Activated naive CD8-positive, alpha-beta T cell treated with anti-CD3 and anti-CD28 coated beads, Interleukin-2, amount 10 ng/mL, durations not matched to agents 7 days and 5 days (primary cell): ENCODE measurements at regions not wholly inside any gene's neighbourhood (a gene's known extent, or its start where the extent isn't known, plus 50 kb on each side); places are given as distances from the start of the nearest gene placed in this dataset.

Experiments
- ATAC-seq: fragments of 150-1000 bp; cut with Tn5 transposase; one replicate; pipeline ENCODE4 v1.10.0; 2021; ENCODE audit warnings: low read depth, moderate library complexity
- POLR2A ChIA-PET: fragments of 350-600 bp; sonication (Branson Sonifier 250); formaldehyde crosslinking; loops from one replicate; lab custom pipeline; 2021; ENCODE audit warnings: antibody characterized with exemption; lab: Charles Lee
- DNase-seq: peaks from one replicate; pipeline ENCODE4 v3.0.0; 2021
- H3K27ac Mint-ChIP-seq: one replicate; pipeline ENCODE4 v1.8.0; 2022; ENCODE audit warnings: mild to moderate bottlenecking, mixed read lengths
- H3K27me3 Mint-ChIP-seq: one replicate; pipeline ENCODE4 v1.8.0; 2022; ENCODE audit warnings: mild to moderate bottlenecking, moderate library complexity, mixed read lengths
- H3K36me3 Mint-ChIP-seq: one replicate; pipeline ENCODE4 v1.8.0; 2021; ENCODE audit warnings: mild to moderate bottlenecking, mixed read lengths
- H3K4me1 Mint-ChIP-seq: one replicate; pipeline ENCODE4 v1.8.0; 2021; ENCODE audit warnings: mixed read lengths
- H3K4me3 Mint-ChIP-seq: one replicate; pipeline ENCODE4 v1.8.0; 2022; ENCODE audit warnings: mild to moderate bottlenecking, moderate library complexity, mixed read lengths
- H3K9me3 Mint-ChIP-seq: one replicate; pipeline ENCODE4 v1.8.0; 2021; ENCODE audit warnings: mixed read lengths

DNA sequence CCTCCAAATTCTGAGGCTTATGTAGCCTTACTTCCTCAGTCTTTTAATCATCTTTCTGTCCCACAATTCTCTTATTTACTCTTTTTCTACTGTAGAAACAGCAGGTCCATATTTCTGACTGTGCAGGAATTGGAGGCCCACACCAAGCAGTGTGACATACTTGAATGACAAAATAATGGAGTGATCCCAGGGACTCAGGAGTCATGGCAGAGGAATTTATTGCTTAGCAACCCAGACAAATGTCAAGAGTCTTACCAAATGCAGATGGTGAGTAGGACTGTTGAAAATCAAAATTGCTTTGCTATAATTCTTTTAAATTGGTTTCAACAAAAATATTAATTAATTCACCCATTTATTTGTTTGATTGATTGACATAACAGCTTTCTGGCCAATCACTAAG, 59.9 kb downstream of the HTR1B start:
- no peak for ATAC-seq
- no peak overlapping the region for H3K4me3 Mint-ChIP-seq
- no peaks in the 10 kb centered on the region for H3K27me3 Mint-ChIP-seq
- H3K9me3 Mint-ChIP-seq = peaks cover 1% of the 10 kb centered on the region
- no peak overlapping the region for H3K27ac Mint-ChIP-seq
- no peak for DNase-seq
- POLR2A ChIA-PET = no interaction called here
- no peaks in the 10 kb centered on the region for H3K36me3 Mint-ChIP-seq
- H3K4me1 Mint-ChIP-seq = no peaks in the 10 kb centered on the region

- ATAC-seq = no peak
- DNase-seq = no peak
These were observed 62.1 kb downstream of the HTR1B start for GRCh38 chr6:77401231-77401630.

GRCh38 chr6:77397561-77397960, 65.7 kb downstream of the HTR1B start:
- no peaks in the 10 kb centered on the region for H3K36me3 Mint-ChIP-seq
- no peaks in the 10 kb centered on the region for H3K4me1 Mint-ChIP-seq
- H3K4me3 Mint-ChIP-seq = no peak overlapping the region
- DNase-seq (no peak), ATAC-seq (no peak)
- POLR2A ChIA-PET = no interaction called here
- H3K9me3 Mint-ChIP-seq = no peaks in the 10 kb centered on the region
- H3K27me3 Mint-ChIP-seq = no peaks in the 10 kb centered on the region
- no peak overlapping the region for H3K27ac Mint-ChIP-seq

More at GRCh38 chr6:77401231-77401630, 62.1 kb downstream of the HTR1B start:
- H3K36me3 Mint-ChIP-seq = no peaks in the 10 kb centered on the region
- H3K9me3 Mint-ChIP-seq = no peaks in the 10 kb centered on the region
- no peak overlapping the region for H3K27ac Mint-ChIP-seq
- H3K4me1 Mint-ChIP-seq = no peaks in the 10 kb centered on the region
- H3K27me3 Mint-ChIP-seq = no peaks in the 10 kb centered on the region
- POLR2A ChIA-PET = no interaction called here
- H3K4me3 Mint-ChIP-seq = no peak overlapping the region

GRCh38 chr6:77389402-77389801, 73.9 kb downstream of the HTR1B start:
- H3K27ac Mint-ChIP-seq = no peak overlapping the region
- H3K9me3 Mint-ChIP-seq = peaks cover 2% of the 10 kb centered on the region
- DNase-seq (no peak), ATAC-seq (no peak)
- POLR2A ChIA-PET = no interaction called here
- no peaks in the 10 kb centered on the region for H3K36me3 Mint-ChIP-seq
- H3K27me3 Mint-ChIP-seq = no peaks in the 10 kb centered on the region
- H3K4me3 Mint-ChIP-seq = no peak overlapping the region
- no peaks in the 10 kb centered on the region for H3K4me1 Mint-ChIP-seq

GRCh38 chr6:77383026-77383425, 80.3 kb downstream of the HTR1B start:
- H3K4me1 Mint-ChIP-seq = no peaks in the 10 kb centered on the region
- H3K9me3 Mint-ChIP-seq = peaks cover 7% of the 10 kb centered on the region
- no peaks in the 10 kb centered on the region for H3K27me3 Mint-ChIP-seq
- no peak overlapping the region for H3K27ac Mint-ChIP-seq
- no peak overlapping the region for H3K4me3 Mint-ChIP-seq
- POLR2A ChIA-PET = no interaction called here
- DNase-seq (no peak), ATAC-seq (no peak)
- H3K36me3 Mint-ChIP-seq = no peaks in the 10 kb centered on the region

DNA sequence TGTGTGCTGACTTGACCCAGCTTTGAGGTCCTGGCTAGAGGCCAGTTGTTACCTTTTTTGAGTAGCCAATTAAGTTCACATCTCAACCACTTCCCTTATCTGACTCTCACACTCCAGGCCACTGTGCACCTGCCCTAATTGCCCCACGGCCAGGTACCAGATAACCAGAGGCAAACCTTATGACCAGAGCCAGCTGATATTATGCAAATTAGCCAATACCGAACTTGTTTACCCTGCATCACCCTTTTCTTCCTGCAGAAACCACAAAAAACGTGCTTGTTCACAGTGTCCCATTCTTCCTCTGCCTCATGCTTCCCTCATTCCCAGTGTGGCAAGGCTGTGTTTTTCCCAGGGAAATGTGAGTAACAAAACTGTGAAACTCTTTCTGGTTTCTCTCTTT, 89.3 kb downstream of the HTR1B start:
- ATAC-seq (no peak), DNase-seq (no peak)
- H3K27ac Mint-ChIP-seq = no peak overlapping the region
- H3K36me3 Mint-ChIP-seq = no peaks in the 10 kb centered on the region
- H3K4me3 Mint-ChIP-seq = no peak overlapping the region
- H3K4me1 Mint-ChIP-seq = no peaks in the 10 kb centered on the region
- no peaks in the 10 kb centered on the region for H3K27me3 Mint-ChIP-seq
- peaks cover under 1% of the 10 kb centered on the region for H3K9me3 Mint-ChIP-seq
- POLR2A ChIA-PET = no interaction called here

- no peaks in the 10 kb centered on the region for H3K36me3 Mint-ChIP-seq
- H3K27me3 Mint-ChIP-seq = no peaks in the 10 kb centered on the region
- POLR2A ChIA-PET = no interaction called here
- no peaks in the 10 kb centered on the region for H3K4me1 Mint-ChIP-seq
- ATAC-seq (no peak), DNase-seq (no peak)
- no peaks in the 10 kb centered on the region for H3K9me3 Mint-ChIP-seq
- no peak overlapping the region for H3K4me3 Mint-ChIP-seq
- no peak overlapping the region for H3K27ac Mint-ChIP-seq
These were observed 91.5 kb downstream of the HTR1B start for GRCh38 chr6:77371748-77372147.

DNA sequence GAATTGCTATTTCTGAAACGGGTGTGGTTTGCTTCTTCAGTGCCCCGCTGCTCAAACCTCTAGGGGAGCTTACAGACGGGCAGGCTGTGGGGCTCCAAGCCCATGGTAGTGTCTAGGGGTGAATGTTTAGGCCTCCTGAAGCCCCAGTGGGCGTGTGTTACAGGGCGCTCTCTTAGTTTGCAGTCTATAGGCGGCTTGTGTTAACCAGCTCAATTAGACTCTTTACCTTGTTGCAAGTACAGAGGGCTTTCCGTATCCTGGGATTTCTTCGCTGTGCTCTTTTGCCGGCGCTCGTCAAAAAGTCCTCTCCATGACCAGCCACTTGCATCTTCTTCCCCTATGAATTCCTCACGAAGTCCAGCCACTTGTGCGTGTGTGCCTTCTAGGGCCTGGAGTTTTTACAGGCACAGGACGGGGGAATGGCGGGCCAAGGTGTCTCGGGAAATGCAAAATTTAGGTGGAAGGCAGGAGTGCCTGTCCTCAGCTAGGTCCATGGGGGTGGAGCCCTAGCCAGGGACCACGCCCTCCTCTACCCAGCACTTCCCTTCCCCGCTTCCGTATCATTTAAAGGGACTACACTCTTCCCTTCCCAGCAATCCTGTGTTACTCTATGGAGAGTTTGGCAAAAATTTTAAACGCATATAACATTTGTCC, 94.5 kb downstream of the HTR1B start:
- H3K4me1 Mint-ChIP-seq = no peaks in the 10 kb centered on the region
- no peak for DNase-seq
- no peaks in the 10 kb centered on the region for H3K27me3 Mint-ChIP-seq
- ATAC-seq = no peak
- H3K4me3 Mint-ChIP-seq = no peak overlapping the region
- POLR2A ChIA-PET = no interaction called here
- no peaks in the 10 kb centered on the region for H3K36me3 Mint-ChIP-seq
- H3K27ac Mint-ChIP-seq = no peak overlapping the region
- peaks cover 6% of the 10 kb centered on the region for H3K9me3 Mint-ChIP-seq

DNA sequence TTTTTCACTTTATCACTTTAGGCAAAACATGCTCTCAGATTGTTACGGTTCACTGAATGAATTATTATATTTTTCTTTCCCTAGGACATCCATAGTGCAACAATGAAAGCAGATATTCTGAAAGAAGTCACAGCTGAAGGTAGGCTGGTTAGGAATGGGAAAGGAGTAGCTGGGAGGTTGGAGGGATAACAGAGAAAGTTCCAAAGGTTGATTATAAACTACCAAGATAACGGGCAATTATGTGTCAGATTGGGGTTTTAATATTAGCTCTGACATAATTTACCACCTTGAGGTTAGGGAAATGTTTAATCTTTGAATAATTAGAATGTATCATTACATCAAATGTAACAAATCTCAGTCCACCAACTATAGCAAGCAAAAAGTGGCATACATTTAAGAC, 96.5 kb downstream of the HTR1B start:
- Mint-ChIP-seq H3K4me3 (no peak overlapping the region), H3K9me3 (peaks cover 6% of the 10 kb centered on the region), H3K27me3 (no peaks in the 10 kb centered on the region), H3K27ac (no peak overlapping the region), H3K4me1 (no peaks in the 10 kb centered on the region), H3K36me3 (no peaks in the 10 kb centered on the region)
- ATAC-seq = no peak
- POLR2A ChIA-PET = no interaction called here
- DNase-seq = no peak

DNA sequence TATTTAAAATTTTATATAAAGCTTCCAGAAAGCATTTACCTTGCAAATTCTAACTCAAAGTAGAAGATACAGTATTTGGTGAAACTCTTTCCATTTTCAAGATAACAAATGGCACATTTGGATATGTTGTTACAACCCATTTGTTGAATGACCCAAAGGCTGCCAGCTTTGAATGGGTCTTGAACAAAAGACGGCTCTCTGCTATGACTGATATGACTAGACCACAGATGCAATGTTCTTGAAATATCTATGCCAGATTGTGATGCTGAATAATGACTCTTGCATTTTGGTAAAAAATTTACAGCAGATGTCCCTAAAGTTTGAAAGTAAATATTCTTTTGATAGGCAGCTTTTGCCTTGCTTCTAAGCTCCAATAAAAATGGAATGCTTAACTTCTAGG, 99.6 kb downstream of the HTR1B start:
- POLR2A ChIA-PET = no interaction called here
- Mint-ChIP-seq H3K27me3 (no peaks in the 10 kb centered on the region), H3K9me3 (peaks cover 6% of the 10 kb centered on the region), H3K4me1 (no peaks in the 10 kb centered on the region), H3K27ac (no peak overlapping the region), H3K36me3 (no peaks in the 10 kb centered on the region), H3K4me3 (no peak overlapping the region)
- DNase-seq (no peak), ATAC-seq (no peak)

DNA sequence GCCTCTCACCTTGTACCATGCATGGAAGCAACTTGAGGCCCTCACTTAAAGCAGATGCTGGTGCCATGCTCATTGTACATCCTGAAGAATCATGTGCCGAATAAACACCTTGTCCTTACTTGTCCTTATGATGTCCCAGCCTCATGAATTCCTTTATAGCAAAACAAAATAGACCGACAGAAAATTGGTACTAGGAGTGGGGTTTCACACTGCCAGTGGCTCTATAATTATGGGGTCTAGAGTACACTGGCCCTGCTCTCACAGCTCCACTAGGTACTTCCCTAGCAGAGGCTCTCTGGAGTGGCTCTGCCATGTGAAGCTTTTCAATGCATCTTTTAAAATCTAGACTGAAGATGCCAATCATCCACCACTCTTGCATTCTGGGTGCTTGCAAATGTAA, 101.2 kb downstream of the HTR1B start:
- ATAC-seq (no peak), DNase-seq (no peak)
- Mint-ChIP-seq H3K4me1 (no peaks in the 10 kb centered on the region), H3K36me3 (no peaks in the 10 kb centered on the region), H3K4me3 (no peak overlapping the region), H3K27ac (no peak overlapping the region), H3K9me3 (peaks cover 6% of the 10 kb centered on the region), H3K27me3 (no peaks in the 10 kb centered on the region)
- POLR2A ChIA-PET = no interaction called here

DNA sequence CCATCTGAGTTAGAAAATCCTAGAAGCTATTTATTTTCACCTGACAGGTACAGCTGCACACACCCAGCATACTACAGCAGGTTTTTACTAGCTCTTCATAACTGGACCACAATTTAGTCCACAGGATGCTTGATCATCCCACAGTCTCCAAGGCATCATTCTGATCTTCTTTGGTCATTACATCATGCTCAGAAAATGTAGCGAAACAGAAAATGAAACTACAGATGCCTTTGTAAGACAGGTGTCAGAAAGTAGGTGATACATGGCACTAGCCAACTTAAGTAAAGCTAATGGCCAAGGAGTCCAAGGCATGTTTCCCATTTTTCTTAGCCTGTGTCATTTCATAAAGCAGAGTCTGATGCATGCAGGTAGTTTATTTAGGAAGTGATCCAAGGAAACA, 102.3 kb downstream of the HTR1B start:
- Mint-ChIP-seq H3K36me3 (no peaks in the 10 kb centered on the region), H3K27me3 (no peaks in the 10 kb centered on the region), H3K4me1 (no peaks in the 10 kb centered on the region), H3K9me3 (peaks cover 3% of the 10 kb centered on the region), H3K4me3 (no peak overlapping the region), H3K27ac (no peak overlapping the region)
- ATAC-seq (no peak), DNase-seq (no peak)
- POLR2A ChIA-PET = no interaction called here

DNA sequence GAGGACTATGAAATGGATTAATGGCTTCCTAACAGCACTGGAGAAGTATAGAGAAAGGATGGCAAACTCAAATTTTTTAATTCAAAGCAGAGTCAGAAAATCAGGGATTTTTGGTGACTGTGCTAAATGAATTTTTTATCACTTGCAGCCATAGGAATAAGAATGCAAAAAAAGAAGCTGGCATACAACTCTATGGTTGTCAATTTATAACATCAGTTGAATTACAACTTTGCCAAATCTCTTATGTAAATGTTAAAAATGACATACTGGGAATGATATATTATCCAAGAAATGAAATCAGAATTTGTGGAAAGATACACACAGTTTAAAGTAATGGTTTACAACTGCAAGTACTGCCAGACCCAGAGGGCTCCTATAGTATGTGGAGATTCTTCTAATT, 106.5 kb downstream of the HTR1B start:
- ATAC-seq (no peak), DNase-seq (no peak)
- no peak overlapping the region for H3K27ac Mint-ChIP-seq
- H3K27me3 Mint-ChIP-seq = no peaks in the 10 kb centered on the region
- no peaks in the 10 kb centered on the region for H3K36me3 Mint-ChIP-seq
- H3K4me3 Mint-ChIP-seq = no peak overlapping the region
- POLR2A ChIA-PET = no interaction called here
- no peaks in the 10 kb centered on the region for H3K9me3 Mint-ChIP-seq
- H3K4me1 Mint-ChIP-seq = no peaks in the 10 kb centered on the region

- POLR2A ChIA-PET = no interaction called here
- DNase-seq = no peak
- no peaks in the 10 kb centered on the region for H3K36me3 Mint-ChIP-seq
- H3K27ac Mint-ChIP-seq = no peak overlapping the region
- no peaks in the 10 kb centered on the region for H3K27me3 Mint-ChIP-seq
- H3K4me3 Mint-ChIP-seq = no peak overlapping the region
- ATAC-seq = no peak
- peaks cover 2% of the 10 kb centered on the region for H3K9me3 Mint-ChIP-seq
- no peaks in the 10 kb centered on the region for H3K4me1 Mint-ChIP-seq
These were observed 108.7 kb downstream of the HTR1B start for GRCh38 chr6:77354581-77354980.

- no peaks in the 10 kb centered on the region for H3K36me3 Mint-ChIP-seq
- H3K27ac Mint-ChIP-seq = no peak overlapping the region
- H3K27me3 Mint-ChIP-seq = no peaks in the 10 kb centered on the region
- H3K4me3 Mint-ChIP-seq = no peak overlapping the region
- no peak for ATAC-seq
- DNase-seq = no peak
- POLR2A ChIA-PET = no interaction called here
- H3K4me1 Mint-ChIP-seq = no peaks in the 10 kb centered on the region
- H3K9me3 Mint-ChIP-seq = peaks cover 2% of the 10 kb centered on the region
These were observed 110.2 kb downstream of the HTR1B start for GRCh38 chr6:77353129-77353528.
